Neuronal stem cell (in vitro differentiated cells): ENCODE measurements at regions not wholly inside any gene's neighbourhood (a gene's known extent, or its start where the extent isn't known, plus 50 kb on each side); places are given as distances from the start of the nearest gene placed in this dataset.
A peak's percentile ranks its signal among the peaks of the same experiment; 100 is the strongest.

Experiments used
- DNase-seq: peaks from one replicate; pipeline ENCODE4 v3.0.0-alpha.2; 2013; ENCODE audit warnings: low spot score
- H2AFZ ChIP-seq: one replicate; pipeline ENCODE4 v1.6.1; 2013; ENCODE audit warnings: mild to moderate bottlenecking, low read length, inconsistent platforms
- H2AK5ac ChIP-seq: 2 replicates; pipeline ENCODE4 v1.6.1; 2013; ENCODE audit warnings: low read depth, mild to moderate bottlenecking, inconsistent platforms, low read length, moderate library complexity, mixed read lengths
- H2BK120ac ChIP-seq: 2 replicates; pipeline ENCODE4 v1.6.1; 2013; ENCODE audit warnings: low read depth, mild to moderate bottlenecking, inconsistent platforms, low read length, moderate library complexity, mixed read lengths
- H2BK12ac ChIP-seq: one replicate; pipeline ENCODE4 v1.6.1; 2013; ENCODE audit warnings: low read length, inconsistent platforms
- H2BK15ac ChIP-seq: 2 replicates; pipeline ENCODE4 v1.6.1; 2013; ENCODE audit warnings: mild to moderate bottlenecking, low read length, inconsistent platforms, mixed read lengths
- H2BK5ac ChIP-seq: one replicate; pipeline ENCODE4 v1.6.1; 2013; ENCODE audit warnings: inconsistent platforms, mild to moderate bottlenecking, low read length, moderate library complexity
- H3K14ac ChIP-seq: one replicate; pipeline ENCODE4 v1.6.1; 2013; ENCODE audit warnings: low read length, inconsistent platforms
- H3K18ac ChIP-seq: 2 replicates; pipeline ENCODE4 v1.6.1; 2013; ENCODE audit warnings: low read length, inconsistent platforms
- H3K23ac ChIP-seq: 2 replicates; pipeline ENCODE4 v1.6.1; 2013; ENCODE audit warnings: low read depth, mild to moderate bottlenecking, mixed read lengths, low read length, inconsistent platforms; ENCODE audit not compliant: poor library complexity
- H3K27ac ChIP-seq: replicated peaks from 3 replicates; pipeline ENCODE4 v1.5.1; 2013; ENCODE audit warnings: low read length, inconsistent platforms
- H3K27me3 ChIP-seq, 3 experiments: 2 replicates each; pipeline ENCODE4 v1.6.1; 2013; ENCODE audit warnings: low read length in 3 of 3, mild to moderate bottlenecking in 2 of 3, inconsistent platforms in 1 of 3, low read depth in 1 of 3, mixed read lengths in 1 of 3, moderate library complexity in 1 of 3; ENCODE audit not compliant: control insufficient read depth in 3 of 3, insufficient read depth in 3 of 3
- H3K36me3 ChIP-seq, 2 donors: replicated peaks in 1 of 2; 2 replicates each; pipeline ENCODE4 v1.6.1; 2013; ENCODE audit warnings: low read length in 2 of 2; ENCODE audit not compliant: control insufficient read depth in 2 of 2, insufficient read depth in 2 of 2
- H3K4ac ChIP-seq: 2 replicates; pipeline ENCODE4 v1.6.1; 2013; ENCODE audit warnings: inconsistent platforms, mild to moderate bottlenecking, low read length, moderate library complexity
- H3K4me1 ChIP-seq, 2 donors: 1 replicate in 1 of 2; 2 replicates in 1 of 2; pipeline ENCODE4 v1.6.1; 2013; ENCODE audit warnings: low read length in 2 of 2, low read depth in 1 of 2; ENCODE audit not compliant: control insufficient read depth in 2 of 2, insufficient read depth in 1 of 2
- H3K4me2 ChIP-seq: one replicate; pipeline ENCODE4 v1.6.1; 2013; ENCODE audit warnings: mild to moderate bottlenecking, low read length, inconsistent platforms; ENCODE audit not compliant: insufficient read depth, poor library complexity, severe bottlenecking
- H3K4me3 ChIP-seq, 2 donors: 2 replicates each; pipeline ENCODE4 v1.5.1; 2013; ENCODE audit warnings: low read length in 2 of 2, mild to moderate bottlenecking in 2 of 2, inconsistent platforms in 1 of 2, moderate library complexity in 1 of 2
- H3K79me1 ChIP-seq: one replicate; pipeline ENCODE4 v1.6.1; 2013; ENCODE audit warnings: low read depth, mild to moderate bottlenecking, inconsistent platforms, low read length, moderate library complexity
- H3K9ac ChIP-seq: one replicate; pipeline ENCODE4 v1.6.1; 2013; ENCODE audit warnings: mild to moderate bottlenecking, low read depth, low read length, inconsistent platforms; ENCODE audit not compliant: poor library complexity
- H3K9me3 ChIP-seq, 2 donors: replicated peaks in 1 of 2; 2 replicates each; pipeline versions ENCODE3 to v1.6.1; 2013; ENCODE audit warnings: low read length in 2 of 2, mild to moderate bottlenecking in 2 of 2, inconsistent platforms in 1 of 2, low read depth in 1 of 2, mixed read lengths in 1 of 2, moderate library complexity in 1 of 2; ENCODE audit not compliant: control insufficient read depth in 2 of 2, insufficient read depth in 1 of 2
- H4K8ac ChIP-seq: one replicate; pipeline ENCODE4 v1.6.1; 2013; ENCODE audit warnings: low read depth, mild to moderate bottlenecking, inconsistent platforms, low read length, moderate library complexity
- H4K91ac ChIP-seq: one replicate; pipeline ENCODE4 v1.6.1; 2013; ENCODE audit warnings: low read length, low read depth, mild to moderate bottlenecking, inconsistent platforms; ENCODE audit not compliant: poor library complexity
- WGBS, 2 donors: extraction: QIAGEN DNeasy Blood & Tissue Kit; methylation state at CpG; one replicate each; pipeline ENCODE4 v1.1.7; 2013; ENCODE audit warnings: missing lambda C conversion rate in 2 of 2, mixed read lengths in 1 of 2; ENCODE audit not compliant: insufficient read length in 2 of 2, insufficient replicate concordance in 1 of 2; ENCODE audit errors: extremely low coverage in 2 of 2; 5-methylcytosine and 5-hydroxymethylcytosine counted together

GRCh38 chr10:31705136-31705535, 223.5 kb downstream of the ARHGAP12 start:
- no peaks in the 10 kb centered on the region for H3K79me1 ChIP-seq
- H2BK15ac ChIP-seq = peak overlapping the region; percentile 33
- H2BK120ac ChIP-seq = no peak overlapping the region
- no peak overlapping the region for H4K91ac ChIP-seq
- no peak overlapping the region for H2BK5ac ChIP-seq
- no peak for DNase-seq
- H3K36me3 ChIP-seq = no peaks in the 10 kb centered on the region
- no peak overlapping the region for H3K14ac ChIP-seq
- H3K4me2 ChIP-seq = no peak overlapping the region
- H4K8ac ChIP-seq = no peak overlapping the region
- no peak overlapping the region for H3K18ac ChIP-seq
- H3K27ac ChIP-seq = no peak overlapping the region
- H3K9ac ChIP-seq = no peak overlapping the region
- no peak overlapping the region for H3K23ac ChIP-seq
- peaks cover 20 to 26% of the 10 kb centered on the region in 2 donors for H3K4me1 ChIP-seq
- peak overlapping the region; percentile 49 for H2AK5ac ChIP-seq
- no CpG with 5 or more reads among the region's 3 CpGs for WGBS, 2 donors
- H2AFZ ChIP-seq = no peak overlapping the region
- no peak overlapping the region for H3K4ac ChIP-seq
- H3K9me3 ChIP-seq = peaks cover 4 to 15% of the 10 kb centered on the region in 2 donors
- H3K27me3 ChIP-seq = no peaks in the 10 kb centered on the region
- H2BK12ac ChIP-seq = no peak overlapping the region
- no peak overlapping the region for H3K4me3 ChIP-seq

GRCh38 chr10:31704195-31704594, 224.4 kb downstream of the ARHGAP12 start:
- H4K8ac ChIP-seq = no peak overlapping the region
- no peak overlapping the region for H3K4me3 ChIP-seq
- H3K36me3 ChIP-seq = no peaks in the 10 kb centered on the region
- H3K9ac ChIP-seq = no peak overlapping the region
- no CpG with 5 or more reads among the region's 1 CpG for WGBS, 2 donors
- H3K4ac ChIP-seq = no peak overlapping the region
- no peak overlapping the region for H2BK5ac ChIP-seq
- no peak for DNase-seq
- no peak overlapping the region for H3K27ac ChIP-seq
- H3K9me3 ChIP-seq = peaks cover 4 to 13% of the 10 kb centered on the region in 2 donors
- H2BK12ac ChIP-seq = no peak overlapping the region
- H3K23ac ChIP-seq = no peak overlapping the region
- H3K4me1 ChIP-seq = peaks cover 20 to 25% of the 10 kb centered on the region in 2 donors
- H3K18ac ChIP-seq = no peak overlapping the region
- no peak overlapping the region for H2AK5ac ChIP-seq
- no peaks in the 10 kb centered on the region for H3K27me3 ChIP-seq
- no peak overlapping the region for H3K14ac ChIP-seq
- H3K4me2 ChIP-seq = no peak overlapping the region
- H2BK120ac ChIP-seq = no peak overlapping the region
- H2AFZ ChIP-seq = no peak overlapping the region
- no peak overlapping the region for H4K91ac ChIP-seq
- no peak overlapping the region for H2BK15ac ChIP-seq
- H3K79me1 ChIP-seq = no peaks in the 10 kb centered on the region

- H2BK12ac ChIP-seq = no peak overlapping the region
- no CpG with 5 or more reads among the region's 4 CpGs for WGBS, 2 donors
- no peak overlapping the region for H2BK120ac ChIP-seq
- H3K18ac ChIP-seq = no peak overlapping the region
- H3K4ac ChIP-seq = no peak overlapping the region
- H3K4me1 ChIP-seq = peaks cover 14 to 17% of the 10 kb centered on the region in 2 donors
- H3K27me3 ChIP-seq = no peaks in the 10 kb centered on the region
- H2BK5ac ChIP-seq = no peak overlapping the region
- no peak for DNase-seq
- no peak overlapping the region for H3K9ac ChIP-seq
- no peak overlapping the region for H3K4me2 ChIP-seq
- H3K14ac ChIP-seq = no peak overlapping the region
- H3K23ac ChIP-seq = no peak overlapping the region
- H2AK5ac ChIP-seq = no peak overlapping the region
- H2AFZ ChIP-seq = no peak overlapping the region
- no peaks in the 10 kb centered on the region for H3K79me1 ChIP-seq
- no peak overlapping the region for H2BK15ac ChIP-seq
- peaks cover 4 to 13% of the 10 kb centered on the region in 2 donors for H3K9me3 ChIP-seq
- H4K8ac ChIP-seq = no peak overlapping the region
- H3K4me3 ChIP-seq = no peak overlapping the region
- no peak overlapping the region for H4K91ac ChIP-seq
- no peaks in the 10 kb centered on the region for H3K36me3 ChIP-seq
- no peak overlapping the region for H3K27ac ChIP-seq
Measured at GRCh38 chr10:31702954-31703353, 225.7 kb downstream of the ARHGAP12 start.

- no CpG with 5 or more reads among the region's 2 CpGs for WGBS, 2 donors
- Histone ChIP-seq H3K9me3 (peaks cover 4 to 13% of the 10 kb centered on the region in 2 donors), H2AFZ (no peak overlapping the region)
Measured at GRCh38 chr10:31702005-31702404, 226.6 kb downstream of the ARHGAP12 start.

More at GRCh38 chr10:31702005-31702404, 226.6 kb downstream of the ARHGAP12 start:
- DNase-seq = no peak
- Histone ChIP-seq H2BK120ac (no peak overlapping the region), H3K4ac (no peak overlapping the region), H2BK15ac (no peak overlapping the region), H3K14ac (no peak overlapping the region), H3K23ac (no peak overlapping the region), H3K4me2 (no peak overlapping the region), H3K79me1 (no peaks in the 10 kb centered on the region), H3K9ac (no peak overlapping the region), H3K4me3 (no peak overlapping the region), H3K27ac (no peak overlapping the region), H4K91ac (no peak overlapping the region), H3K36me3 (no peaks in the 10 kb centered on the region), H2AK5ac (no peak overlapping the region), H4K8ac (no peak overlapping the region), H3K27me3 (no peaks in the 10 kb centered on the region), H3K4me1 (peaks cover 16 to 18% of the 10 kb centered on the region in 2 donors), H2BK5ac (no peak overlapping the region), H2BK12ac (no peak overlapping the region), H3K18ac (no peak overlapping the region)
